HL-60 (cell line): ENCODE measurements at regions not wholly inside any gene's neighbourhood (a gene's known extent, or its start where the extent isn't known, plus 50 kb on each side); places are given as distances from the start of the nearest gene placed in this dataset.

Source experiments
- DNase-seq, 2 experiments: peaks; one replicate each; pipeline ENCODE4 v3.0.0-alpha.2; 2010 to 2020; ENCODE audit warnings: low read depth in 1 of 2, low spot score in 1 of 2
- H3K27ac ChIP-seq: fragments of 250-450 bp; sonication (Bioruptor Pico); replicated peaks from 2 replicates; pipeline ENCODE4 v1.5.1; 2020; ENCODE audit warnings: mild to moderate bottlenecking, moderate library complexity
- H3K27me3 ChIP-seq: fragments of 250-450 bp; sonication (Bioruptor Pico); 2 replicates; pipeline ENCODE4 v1.5.1; 2021; ENCODE audit warnings: mild to moderate bottlenecking, moderate library complexity; ENCODE audit not compliant: insufficient read depth, poor library complexity, severe bottlenecking
- H3K4me3 ChIP-seq: replicated peaks from 2 replicates; pipeline ENCODE4 v1.5.1; 2011; ENCODE audit warnings: mild to moderate bottlenecking, control low read depth, low read length; ENCODE audit not compliant: insufficient read depth
- GABPA ChIP-seq: IDR thresholded peaks from 2 replicates; pipeline ENCODE4 v1.6.1; 2012; ENCODE audit warnings: low read depth
- POLR2AphosphoS5 ChIP-seq: IDR thresholded peaks from 2 replicates; pipeline ENCODE4 v1.6.1; 2012; ENCODE audit warnings: low read depth
- SPI1 ChIP-seq: IDR thresholded peaks from 2 replicates; pipeline ENCODE4 v1.6.1; 2012; ENCODE audit warnings: low read depth, mild to moderate bottlenecking, borderline replicate concordance
- TF ChIP-seq, protein P1 (sequence below): IDR thresholded peaks from 2 replicates; pipeline ENCODE4 v1.6.1; 2012; ENCODE audit warnings: low read depth; ENCODE audit not compliant: insufficient replicate concordance
- TF ChIP-seq, protein P2 (sequence below): IDR thresholded peaks from one replicate; pipeline ENCODE4 v1.5.1; 2011; ENCODE audit warnings: low read length, control low read depth, inconsistent platforms; ENCODE audit not compliant: insufficient read depth

DNA sequence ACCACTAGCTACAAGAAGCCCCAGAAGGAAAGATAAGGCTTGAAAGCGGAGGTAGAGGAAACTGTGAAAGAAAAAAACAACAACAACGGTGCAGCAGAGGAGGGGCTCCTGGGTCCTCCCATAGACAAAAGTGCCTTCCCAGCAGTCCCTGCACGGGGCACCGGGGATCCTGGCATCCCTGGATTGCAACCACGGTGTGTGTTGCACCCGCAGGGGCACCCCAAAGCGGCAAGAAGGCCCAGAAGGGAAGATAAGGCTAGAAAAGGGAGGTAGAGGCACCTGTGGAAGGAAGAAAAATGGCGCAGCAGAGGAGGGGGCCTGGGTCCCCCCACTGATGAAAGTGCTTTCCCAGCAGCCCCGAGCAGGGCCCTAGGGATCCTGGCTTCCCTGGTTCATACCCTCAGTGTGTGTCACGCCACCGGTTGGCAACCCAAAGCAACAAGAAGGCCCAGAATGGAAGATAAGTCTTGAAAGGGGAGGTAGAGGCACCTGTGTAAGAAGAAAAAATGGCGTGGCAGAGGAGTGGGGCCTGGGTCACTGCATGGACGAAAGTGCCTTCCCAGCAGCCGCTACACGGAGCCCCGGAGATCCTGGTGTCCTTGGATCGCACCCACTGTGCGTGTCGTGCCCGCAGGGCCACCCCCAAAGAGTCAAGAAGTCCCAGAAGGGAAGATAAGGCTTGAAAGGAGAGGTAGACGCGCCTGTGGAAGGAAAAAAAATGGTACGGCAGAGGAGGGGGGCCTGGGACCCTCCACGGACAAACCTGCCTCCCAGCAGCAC lies 281.0 kb downstream of the ALG10 start:
- Histone ChIP-seq H3K4me3 (no peak overlapping the region), H3K27ac (no peak overlapping the region), H3K27me3 (no peaks in the 10 kb centered on the region)
- TF ChIP-seq, protein P1, sequence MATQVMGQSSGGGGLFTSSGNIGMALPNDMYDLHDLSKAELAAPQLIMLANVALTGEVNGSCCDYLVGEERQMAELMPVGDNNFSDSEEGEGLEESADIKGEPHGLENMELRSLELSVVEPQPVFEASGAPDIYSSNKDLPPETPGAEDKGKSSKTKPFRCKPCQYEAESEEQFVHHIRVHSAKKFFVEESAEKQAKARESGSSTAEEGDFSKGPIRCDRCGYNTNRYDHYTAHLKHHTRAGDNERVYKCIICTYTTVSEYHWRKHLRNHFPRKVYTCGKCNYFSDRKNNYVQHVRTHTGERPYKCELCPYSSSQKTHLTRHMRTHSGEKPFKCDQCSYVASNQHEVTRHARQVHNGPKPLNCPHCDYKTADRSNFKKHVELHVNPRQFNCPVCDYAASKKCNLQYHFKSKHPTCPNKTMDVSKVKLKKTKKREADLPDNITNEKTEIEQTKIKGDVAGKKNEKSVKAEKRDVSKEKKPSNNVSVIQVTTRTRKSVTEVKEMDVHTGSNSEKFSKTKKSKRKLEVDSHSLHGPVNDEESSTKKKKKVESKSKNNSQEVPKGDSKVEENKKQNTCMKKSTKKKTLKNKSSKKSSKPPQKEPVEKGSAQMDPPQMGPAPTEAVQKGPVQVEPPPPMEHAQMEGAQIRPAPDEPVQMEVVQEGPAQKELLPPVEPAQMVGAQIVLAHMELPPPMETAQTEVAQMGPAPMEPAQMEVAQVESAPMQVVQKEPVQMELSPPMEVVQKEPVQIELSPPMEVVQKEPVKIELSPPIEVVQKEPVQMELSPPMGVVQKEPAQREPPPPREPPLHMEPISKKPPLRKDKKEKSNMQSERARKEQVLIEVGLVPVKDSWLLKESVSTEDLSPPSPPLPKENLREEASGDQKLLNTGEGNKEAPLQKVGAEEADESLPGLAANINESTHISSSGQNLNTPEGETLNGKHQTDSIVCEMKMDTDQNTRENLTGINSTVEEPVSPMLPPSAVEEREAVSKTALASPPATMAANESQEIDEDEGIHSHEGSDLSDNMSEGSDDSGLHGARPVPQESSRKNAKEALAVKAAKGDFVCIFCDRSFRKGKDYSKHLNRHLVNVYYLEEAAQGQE = no peak
- TF ChIP-seq GABPA (no peak), POLR2AphosphoS5 (no peak), SPI1 (no peak)
- TF ChIP-seq, protein P2, sequence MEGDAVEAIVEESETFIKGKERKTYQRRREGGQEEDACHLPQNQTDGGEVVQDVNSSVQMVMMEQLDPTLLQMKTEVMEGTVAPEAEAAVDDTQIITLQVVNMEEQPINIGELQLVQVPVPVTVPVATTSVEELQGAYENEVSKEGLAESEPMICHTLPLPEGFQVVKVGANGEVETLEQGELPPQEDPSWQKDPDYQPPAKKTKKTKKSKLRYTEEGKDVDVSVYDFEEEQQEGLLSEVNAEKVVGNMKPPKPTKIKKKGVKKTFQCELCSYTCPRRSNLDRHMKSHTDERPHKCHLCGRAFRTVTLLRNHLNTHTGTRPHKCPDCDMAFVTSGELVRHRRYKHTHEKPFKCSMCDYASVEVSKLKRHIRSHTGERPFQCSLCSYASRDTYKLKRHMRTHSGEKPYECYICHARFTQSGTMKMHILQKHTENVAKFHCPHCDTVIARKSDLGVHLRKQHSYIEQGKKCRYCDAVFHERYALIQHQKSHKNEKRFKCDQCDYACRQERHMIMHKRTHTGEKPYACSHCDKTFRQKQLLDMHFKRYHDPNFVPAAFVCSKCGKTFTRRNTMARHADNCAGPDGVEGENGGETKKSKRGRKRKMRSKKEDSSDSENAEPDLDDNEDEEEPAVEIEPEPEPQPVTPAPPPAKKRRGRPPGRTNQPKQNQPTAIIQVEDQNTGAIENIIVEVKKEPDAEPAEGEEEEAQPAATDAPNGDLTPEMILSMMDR = no peak
- DNase-seq = no peak

DNA sequence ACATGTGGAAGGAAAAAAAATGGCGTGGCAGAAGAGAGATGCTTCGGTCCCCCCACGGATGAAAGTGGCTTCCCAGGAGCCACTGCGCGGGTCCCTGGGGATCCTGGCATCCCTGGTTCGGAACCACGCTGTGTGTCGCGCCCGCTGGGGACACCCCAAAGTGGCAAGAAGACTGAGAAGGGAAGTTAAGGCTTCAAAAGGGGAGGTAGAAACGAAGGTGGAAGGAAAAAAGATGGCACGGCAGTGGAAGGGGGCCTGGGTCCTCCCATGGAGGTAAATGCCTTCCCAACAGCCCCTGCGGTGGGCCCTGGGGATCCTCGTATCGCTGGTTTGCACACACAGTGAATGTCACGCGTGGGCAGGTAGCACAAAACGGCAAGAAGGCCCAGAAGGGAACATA lies 281.7 kb downstream of the ALG10 start:
- H3K27me3 ChIP-seq = no peaks in the 10 kb centered on the region
- TF ChIP-seq SPI1 = no peak
- TF ChIP-seq, protein P2 = no peak
- TF ChIP-seq, protein P1 = no peak
- no peak for TF ChIP-seq POLR2AphosphoS5
- TF ChIP-seq GABPA = no peak
- H3K27ac ChIP-seq = no peak overlapping the region
- H3K4me3 ChIP-seq = no peak overlapping the region
- no peak for DNase-seq

DNA sequence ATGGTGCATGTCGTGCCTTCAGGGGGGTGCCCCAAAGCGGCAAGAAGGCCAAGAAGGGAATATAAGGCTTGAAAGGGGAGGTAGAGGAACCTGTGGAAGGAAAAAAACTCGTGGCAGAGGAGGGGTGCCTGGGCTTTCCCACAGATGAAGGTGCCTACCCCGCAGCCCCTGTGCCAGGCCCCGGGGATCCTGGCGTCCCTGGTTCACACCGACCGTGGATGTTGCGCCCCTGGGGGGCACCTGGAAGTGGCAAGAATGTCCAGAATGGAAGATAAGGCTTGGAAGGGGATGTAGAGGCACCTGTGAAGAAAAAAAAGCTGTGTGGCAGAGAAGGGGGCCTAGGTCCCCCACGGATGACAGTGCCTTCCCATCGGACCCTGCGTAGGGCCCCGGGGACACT lies 282.2 kb downstream of the ALG10 start:
- Histone ChIP-seq H3K27ac (no peak overlapping the region), H3K4me3 (no peak overlapping the region), H3K27me3 (no peaks in the 10 kb centered on the region)
- TF ChIP-seq SPI1 (no peak), POLR2AphosphoS5 (no peak), GABPA (no peak)
- TF ChIP-seq, protein P1 = no peak
- TF ChIP-seq, protein P2 = no peak
- no peak for DNase-seq
